Loucy (cell line): ENCODE measurements at regions not wholly inside any gene's neighbourhood (a gene's known extent, or its start where the extent isn't known, plus 50 kb on each side); places are given as distances from the start of the nearest gene placed in this dataset.

Source experiments
- H2AFZ ChIP-seq: fragments of 200-600 bp; sonication (generic); 2 replicates; pipeline ENCODE4 v1.6.0; 2016; ENCODE audit warnings: antibody characterized with exemption, mild to moderate bottlenecking, low read length, moderate library complexity
- H3F3A ChIP-seq: fragments of 200-600 bp; 2 replicates; pipeline ENCODE4 v1.6.0; 2016; ENCODE audit warnings: antibody characterized with exemption, low read depth, mild to moderate bottlenecking
- H3K27me3 ChIP-seq: fragments of 200-600 bp; sonication (generic); 2 replicates; pipeline ENCODE4 v1.6.1; 2014; ENCODE audit warnings: low read length, mild to moderate bottlenecking; ENCODE audit not compliant: insufficient read depth, poor library complexity, severe bottlenecking
- H3K36me3 ChIP-seq: fragments of 200-600 bp; sonication (generic); 2 replicates; pipeline ENCODE4 v1.6.1; 2016; ENCODE audit warnings: low read length; ENCODE audit not compliant: insufficient read depth
- H3K4me1 ChIP-seq: fragments of 200-600 bp; sonication (generic); 2 replicates; pipeline ENCODE4 v1.5.1; 2014; ENCODE audit warnings: low read length, mild to moderate bottlenecking; ENCODE audit not compliant: insufficient read depth, poor library complexity, severe bottlenecking
- H3K4me2 ChIP-seq: fragments of 200-600 bp; sonication (generic); 2 replicates; pipeline ENCODE4 v1.6.0; 2014; ENCODE audit warnings: antibody characterized with exemption, low read length, low read depth, mild to moderate bottlenecking; ENCODE audit not compliant: poor library complexity, severe bottlenecking
- H3K4me3 ChIP-seq: fragments of 200-600 bp; sonication (generic); 2 replicates; pipeline ENCODE4 v1.5.1; 2014; ENCODE audit warnings: low read length, mild to moderate bottlenecking, mixed read lengths; ENCODE audit not compliant: poor library complexity, severe bottlenecking
- H3K79me2 ChIP-seq: fragments of 200-600 bp; sonication (generic); 2 replicates; pipeline ENCODE4 v1.6.1; 2014; ENCODE audit warnings: low read length; ENCODE audit not compliant: insufficient read depth
- H3K9ac ChIP-seq: fragments of 200-600 bp; sonication (generic); 2 replicates; pipeline ENCODE4 v1.6.0; 2014; ENCODE audit warnings: mild to moderate bottlenecking, low read depth, low read length, moderate library complexity; ENCODE audit not compliant: poor library complexity, severe bottlenecking
- H3K9me2 ChIP-seq: fragments of 200-600 bp; sonication (generic); replicated peaks from 2 replicates; pipeline ENCODE4 v1.6.1; 2016; ENCODE audit warnings: low read depth, low read length, mixed read lengths
- H3K9me3 ChIP-seq: fragments of 200-600 bp; sonication (generic); 2 replicates; pipeline ENCODE4 v1.6.1; 2014; ENCODE audit warnings: mild to moderate bottlenecking, antibody characterized with exemption, low read length, low read depth; ENCODE audit not compliant: insufficient read depth
- H4K20me1 ChIP-seq: fragments of 200-600 bp; sonication (generic); 2 replicates; pipeline ENCODE4 v1.6.0; 2014; ENCODE audit warnings: antibody characterized with exemption, low read length, mild to moderate bottlenecking; ENCODE audit not compliant: insufficient read depth, poor library complexity, severe bottlenecking
- CTCF ChIP-seq: fragments of 200-600 bp; sonication (generic); conservative IDR thresholded peaks from 2 replicates; pipeline ENCODE4 v1.5.1; 2014; ENCODE audit warnings: mild to moderate bottlenecking, antibody characterized with exemption, low read length
- EZH2phosphoT487 ChIP-seq: fragments of 200-600 bp; IDR thresholded peaks from 2 replicates; pipeline ENCODE4 v1.6.1; 2018; ENCODE audit warnings: antibody characterized with exemption, mild to moderate bottlenecking, moderate library complexity, borderline replicate concordance

GRCh38 chr4:55005910-55006309 is 119.5 kb downstream of the KDR start:
- no peaks in the 10 kb centered on the region for H3K36me3 ChIP-seq
- no peak overlapping the region for H3K4me3 ChIP-seq
- no peaks in the 10 kb centered on the region for H3K27me3 ChIP-seq
- no peaks in the 10 kb centered on the region for H3F3A ChIP-seq
- H4K20me1 ChIP-seq, result no peaks in the 10 kb centered on the region
- H3K4me1 ChIP-seq, result no peaks in the 10 kb centered on the region
- TF ChIP-seq EZH2phosphoT487 (no peak), CTCF (no peak)
- no peaks in the 10 kb centered on the region for H3K79me2 ChIP-seq
- H3K9me2 ChIP-seq, result no peaks in the 10 kb centered on the region
- no peak overlapping the region for H2AFZ ChIP-seq
- no peaks in the 10 kb centered on the region for H3K9me3 ChIP-seq
- H3K4me2 ChIP-seq, result no peak overlapping the region
- no peak overlapping the region for H3K9ac ChIP-seq

- Histone ChIP-seq H3F3A (no peaks in the 10 kb centered on the region), H3K4me2 (no peak overlapping the region), H3K4me1 (no peaks in the 10 kb centered on the region), H3K9ac (no peak overlapping the region), H2AFZ (no peak overlapping the region), H3K9me3 (no peaks in the 10 kb centered on the region), H4K20me1 (no peaks in the 10 kb centered on the region), H3K4me3 (no peak overlapping the region), H3K27me3 (no peaks in the 10 kb centered on the region), H3K9me2 (no peaks in the 10 kb centered on the region), H3K36me3 (no peaks in the 10 kb centered on the region), H3K79me2 (no peaks in the 10 kb centered on the region)
- TF ChIP-seq CTCF (no peak), EZH2phosphoT487 (no peak)
These were observed 120.6 kb downstream of the KDR start for GRCh38 chr4:55004831-55005230.

DNA sequence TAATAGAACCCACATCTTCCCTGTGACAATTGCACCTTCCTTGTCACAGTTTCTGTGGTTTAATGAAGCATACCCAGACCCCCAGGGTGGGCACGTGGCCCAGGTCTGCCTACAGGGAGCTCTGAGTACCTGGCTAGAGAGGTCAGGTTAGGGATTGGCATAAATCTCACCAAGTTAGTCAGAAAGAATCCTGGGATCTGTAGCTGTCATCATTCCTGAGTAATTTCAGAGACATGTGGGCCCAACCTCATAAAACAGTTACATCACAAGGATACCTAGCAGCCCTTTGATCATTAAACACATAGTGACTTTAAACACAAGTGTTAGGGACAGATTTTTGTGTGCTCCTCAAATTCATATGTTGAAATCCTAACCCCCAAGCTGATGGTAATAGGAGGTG is 123.0 kb downstream of the KDR start:
- no peak overlapping the region for H3K9ac ChIP-seq
- H2AFZ ChIP-seq, result no peak overlapping the region
- no peaks in the 10 kb centered on the region for H3K9me2 ChIP-seq
- no peaks in the 10 kb centered on the region for H3K27me3 ChIP-seq
- TF ChIP-seq CTCF, result no peak
- no peak for TF ChIP-seq EZH2phosphoT487
- no peaks in the 10 kb centered on the region for H4K20me1 ChIP-seq
- no peak overlapping the region for H3K4me3 ChIP-seq
- no peaks in the 10 kb centered on the region for H3K79me2 ChIP-seq
- H3K9me3 ChIP-seq, result no peaks in the 10 kb centered on the region
- no peak overlapping the region for H3K4me2 ChIP-seq
- H3F3A ChIP-seq, result no peaks in the 10 kb centered on the region
- no peaks in the 10 kb centered on the region for H3K4me1 ChIP-seq
- H3K36me3 ChIP-seq, result no peaks in the 10 kb centered on the region
